IPS-NIHi7 (cell line): ENCODE measurements at regions not wholly inside any gene's neighbourhood (a gene's known extent, or its start where the extent isn't known, plus 50 kb on each side); places are given as distances from the start of the nearest gene placed in this dataset.
A peak's percentile ranks its signal among the peaks of the same experiment; 100 is the strongest.

ENCODE experiments used
- DNase-seq: peaks from one replicate; pipeline ENCODE4 v3.0.0; 2012; ENCODE audit warnings: mixed read lengths; ENCODE audit errors: extremely low spot score

DNA sequence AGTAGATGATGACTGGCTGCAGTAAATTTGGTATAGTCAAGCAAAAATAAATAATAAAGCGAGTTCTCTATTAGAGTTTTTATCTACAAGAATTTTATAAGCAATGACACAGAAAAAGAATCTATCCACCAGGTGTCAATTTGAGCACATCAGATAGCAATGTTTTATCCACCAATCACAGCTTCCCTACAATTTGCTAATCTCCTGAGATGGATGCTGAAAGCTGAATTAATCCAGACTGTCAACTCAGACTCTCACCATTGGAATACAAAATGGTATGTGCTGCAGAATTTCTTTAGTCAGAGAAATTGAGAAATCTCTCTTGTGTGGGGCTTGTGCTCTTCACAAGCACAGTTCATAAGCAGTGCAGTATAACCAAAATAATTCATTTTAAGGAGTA is 888.9 kb upstream of the GHITM start:
- no peak for DNase-seq

DNA sequence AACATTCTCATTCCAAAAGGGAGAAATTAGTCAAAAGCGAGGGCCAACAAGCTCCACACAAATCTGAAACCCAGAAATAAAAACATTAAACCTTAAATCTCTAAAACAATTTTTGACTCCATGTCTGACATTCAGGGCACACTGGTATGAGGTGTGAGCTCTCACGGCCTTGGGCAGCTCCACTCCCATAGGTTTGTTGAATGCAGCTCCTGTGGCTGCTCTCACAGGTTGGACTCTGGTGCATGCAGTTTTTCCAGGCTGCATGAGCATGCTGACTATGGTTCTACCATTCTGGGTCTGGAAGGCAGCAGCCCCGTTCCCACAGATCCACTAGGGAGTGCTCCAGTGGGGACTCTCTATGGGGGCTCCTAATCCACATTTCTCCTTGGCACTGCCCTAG is 887.1 kb upstream of the GHITM start:
- no peak for DNase-seq

DNA sequence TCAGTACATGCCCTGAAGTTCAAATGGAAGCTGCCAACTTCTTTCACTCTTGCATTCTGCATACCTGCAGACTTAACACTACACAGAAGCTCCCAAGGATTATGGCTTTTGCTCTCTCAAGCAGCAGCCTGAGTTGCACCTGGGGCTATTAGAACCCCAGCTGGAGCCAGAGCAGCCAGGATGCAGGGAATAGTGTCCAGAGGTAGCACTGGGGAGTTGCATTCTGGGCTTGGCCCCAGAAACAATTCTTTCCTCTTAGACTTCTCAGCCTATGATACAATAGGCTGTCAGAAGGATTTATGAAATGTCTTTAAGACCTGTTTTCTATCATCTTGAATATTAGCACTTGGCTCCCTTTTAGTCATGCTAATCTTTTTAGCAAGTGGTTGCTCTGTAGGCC is 886.7 kb upstream of the GHITM start:
- DNase-seq: no peak

DNA sequence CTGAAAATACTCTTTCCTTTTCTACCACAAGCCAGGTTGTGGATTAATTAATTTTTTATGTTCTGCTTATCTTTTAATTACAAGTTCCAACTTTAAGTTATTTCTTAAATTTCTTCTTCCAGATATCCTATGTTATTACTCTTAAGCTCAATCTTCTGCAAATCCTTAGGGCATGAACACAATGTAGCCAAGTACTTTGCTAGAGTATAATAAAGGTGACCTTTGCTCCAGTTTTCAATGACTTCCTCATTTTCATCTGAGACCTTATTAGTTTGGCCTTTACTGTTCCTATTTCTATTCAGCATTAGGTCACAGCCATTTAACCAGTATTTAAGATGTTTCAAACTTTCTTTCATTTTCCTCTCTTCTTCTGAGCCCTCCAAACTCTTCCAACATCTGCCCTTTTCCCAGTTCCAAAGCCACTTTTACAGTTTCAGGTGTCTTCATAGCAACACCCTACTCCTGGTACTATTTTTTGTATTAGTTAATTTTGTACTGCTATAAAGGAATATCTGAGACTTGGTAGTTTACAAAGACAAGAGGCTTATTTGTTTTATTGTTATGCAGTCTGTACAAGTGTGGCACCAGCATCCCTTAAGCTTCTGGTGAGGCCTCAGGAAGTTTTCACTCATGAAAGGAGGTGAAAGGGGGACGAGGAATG is 886.2 kb upstream of the GHITM start:
- no peak for DNase-seq

DNA sequence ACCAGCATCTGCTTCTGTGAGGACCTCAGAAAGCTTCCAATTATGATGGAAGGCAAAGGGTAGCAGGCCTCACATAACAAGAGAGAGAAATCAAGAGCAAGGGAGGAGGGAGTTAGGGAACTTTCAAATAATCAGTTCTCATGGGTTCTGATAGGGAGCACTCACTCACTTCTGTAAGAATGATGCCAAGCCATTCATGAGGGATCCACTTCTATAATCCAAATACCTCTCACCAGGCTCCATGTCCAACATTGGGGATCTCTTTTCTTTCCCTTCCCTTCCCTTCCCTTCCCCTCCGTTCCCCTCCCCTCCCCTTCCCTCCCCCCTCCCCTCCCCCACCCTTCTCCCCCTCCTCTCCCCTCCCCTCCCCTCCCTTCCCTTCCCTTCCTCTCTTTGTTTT is 884.6 kb upstream of the GHITM start:
- DNase-seq: no peak

DNA sequence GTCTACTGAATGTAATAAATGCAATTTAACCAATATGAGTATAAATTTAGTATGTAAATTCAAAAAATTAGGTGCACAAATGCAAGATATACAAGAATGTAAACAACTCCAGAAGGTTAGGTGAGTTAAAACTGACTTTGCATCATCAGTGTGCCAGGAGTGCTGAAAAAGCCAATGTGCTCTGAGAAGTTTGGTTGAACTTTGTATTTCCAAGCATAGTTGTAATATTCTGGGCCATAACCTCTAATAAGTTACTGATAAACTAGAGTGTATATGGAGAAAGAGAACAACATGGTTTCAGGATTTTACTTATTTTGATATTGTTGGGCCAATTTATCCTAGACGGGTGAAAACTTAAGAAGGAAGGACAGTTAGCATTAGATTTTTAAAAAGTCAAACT is 876.9 kb upstream of the GHITM start:
- DNase-seq: no peak

DNA sequence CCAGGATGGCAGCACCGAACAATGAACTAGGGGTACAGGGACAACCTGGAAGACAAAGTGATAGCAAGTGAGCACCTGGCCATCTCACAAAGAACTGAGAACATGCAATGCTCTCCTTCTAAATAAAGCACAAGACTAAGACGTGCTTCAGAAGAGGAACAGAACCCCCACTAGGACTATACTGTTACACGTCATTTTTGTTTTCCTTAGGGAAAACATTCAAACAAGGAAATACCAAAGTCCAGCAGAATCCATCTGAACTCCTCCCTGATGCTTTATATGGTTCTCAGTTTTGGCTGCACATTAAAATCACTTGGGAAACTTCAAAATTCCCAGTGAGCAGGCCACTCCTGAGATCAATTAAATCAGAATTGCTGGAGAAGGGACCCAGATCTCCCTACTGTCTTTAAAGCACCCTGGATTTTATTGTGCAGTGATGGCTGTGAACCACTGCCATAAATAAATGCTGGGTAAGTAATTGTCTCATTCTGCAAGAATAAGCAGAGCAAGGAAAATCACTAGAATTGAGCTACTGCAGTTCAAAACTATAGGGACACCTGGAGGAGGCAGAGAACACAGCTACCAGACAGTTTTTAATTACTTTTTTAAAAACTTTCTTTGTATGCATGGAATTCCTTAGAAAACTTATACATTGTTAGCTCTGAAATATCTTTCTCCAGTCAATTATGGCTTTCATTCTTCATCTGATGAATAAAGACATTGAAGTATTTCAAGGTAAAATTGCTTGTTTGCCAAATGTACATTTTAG is 866.5 kb upstream of the GHITM start:
- DNase-seq: no peak

DNA sequence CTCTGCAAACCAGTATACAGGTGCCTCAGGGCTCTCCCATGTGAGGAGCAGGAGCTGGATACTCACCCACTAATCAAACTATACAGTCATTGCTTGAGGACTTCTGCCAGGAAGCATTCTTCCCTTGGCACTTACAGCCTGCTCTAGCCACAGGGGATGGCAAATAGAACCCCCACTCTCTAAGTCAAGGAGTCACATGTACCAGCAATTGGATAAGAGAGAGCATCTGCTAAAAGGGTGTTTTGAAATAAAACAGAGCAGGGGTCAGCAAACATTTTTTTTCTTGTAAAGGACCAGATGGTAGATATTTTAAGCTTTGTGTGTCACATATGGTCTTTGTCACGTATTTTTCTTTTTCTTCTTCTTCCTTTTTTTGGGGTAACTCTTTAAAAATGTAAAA is 865.2 kb upstream of the GHITM start:
- DNase-seq: peak; percentile 9

DNA sequence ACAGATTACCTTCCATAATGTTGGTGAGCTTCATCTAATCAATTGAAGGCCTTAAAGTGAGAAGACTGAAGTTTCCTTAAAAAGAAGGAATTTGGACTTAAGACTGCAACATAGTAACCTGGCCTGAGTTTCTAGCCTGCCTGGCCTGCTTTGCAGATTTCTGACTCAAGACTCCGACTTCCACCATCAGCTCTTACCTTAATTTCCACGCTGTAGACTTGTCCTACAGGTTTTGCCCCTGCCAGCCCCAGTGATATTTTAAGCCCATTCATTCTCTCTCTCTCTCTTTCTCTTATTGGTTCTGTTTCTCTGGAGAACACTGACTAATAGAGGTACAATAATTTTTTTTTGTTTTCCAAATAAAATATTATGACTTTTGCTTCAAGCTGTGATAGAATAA is 862.3 kb upstream of the GHITM start:
- no peak for DNase-seq

DNA sequence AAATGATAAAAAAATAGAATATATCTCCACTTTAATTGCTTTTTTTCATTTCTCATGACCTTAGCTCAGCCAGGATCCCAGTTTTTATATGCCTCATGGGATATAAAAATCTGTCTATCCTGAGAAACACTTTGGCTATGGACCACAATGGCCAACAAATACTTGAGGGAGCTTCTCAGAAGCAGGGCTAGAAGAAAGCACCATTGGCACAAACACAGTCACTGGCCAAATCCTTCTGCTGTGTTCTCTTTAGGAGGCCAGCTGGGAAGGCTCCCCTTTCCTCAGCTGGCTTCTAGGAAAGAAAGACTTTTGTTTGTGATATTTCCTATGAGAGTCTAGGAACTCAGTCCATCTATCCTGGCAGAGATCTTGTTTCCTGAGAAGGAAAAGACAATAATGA is 856.2 kb upstream of the GHITM start:
- DNase-seq: no peak

DNA sequence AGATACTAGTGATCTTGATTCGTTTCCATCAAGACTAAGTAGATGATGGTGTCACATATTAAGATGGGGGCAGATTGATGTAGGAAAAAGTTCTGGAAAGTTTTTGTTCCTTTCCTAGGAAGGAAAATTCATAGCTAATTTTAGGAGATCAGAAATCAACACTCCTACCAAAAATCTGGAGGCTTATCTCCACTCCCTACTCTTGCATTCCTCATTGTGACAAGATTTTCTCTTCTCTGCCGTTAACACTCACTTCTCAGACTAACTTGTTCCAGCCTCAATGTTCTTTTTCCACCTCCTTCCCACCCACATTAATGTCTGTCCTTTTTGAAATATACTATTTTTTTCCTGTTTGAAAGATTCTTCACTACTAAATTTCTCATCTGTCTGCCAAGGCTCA is 851.9 kb upstream of the GHITM start:
- no peak for DNase-seq

DNA sequence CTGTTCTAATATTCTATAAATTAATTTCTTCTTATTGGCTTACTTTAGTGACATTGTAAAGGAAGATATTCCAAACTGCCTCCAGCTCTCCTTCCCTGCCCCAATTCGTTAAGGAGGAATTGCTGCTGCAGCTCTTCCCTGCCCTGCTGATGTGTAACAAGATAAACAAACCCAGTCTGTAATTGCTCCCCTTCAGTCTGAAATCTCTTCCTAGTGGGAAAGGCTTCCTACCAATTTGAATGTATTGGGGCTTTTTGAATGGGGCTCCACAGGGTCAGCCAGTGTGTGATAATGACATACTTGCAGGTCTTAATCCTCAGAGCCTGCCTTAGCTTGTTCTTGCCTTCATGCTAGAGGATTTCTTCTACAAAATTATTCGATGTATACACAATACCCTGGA is 849.9 kb upstream of the GHITM start:
- DNase-seq: peak; percentile 28

DNA sequence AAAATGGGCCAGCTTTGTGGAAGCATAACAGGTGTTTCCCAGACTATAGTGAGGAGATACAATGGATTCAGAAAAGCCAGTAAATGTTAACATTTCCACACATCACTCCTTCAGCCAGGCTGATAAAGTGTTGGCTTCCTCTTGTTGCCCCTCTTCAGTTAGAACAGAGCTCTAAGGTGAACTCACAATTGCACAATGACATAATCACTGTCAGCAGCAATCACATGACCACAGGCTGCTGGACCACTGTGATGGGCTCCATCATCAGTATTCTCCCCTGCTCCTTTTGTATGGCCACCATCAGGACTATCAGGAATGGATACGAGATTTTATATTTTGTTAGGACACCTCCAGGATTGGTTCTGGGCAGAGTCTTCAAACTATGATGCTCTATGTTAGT is 849.4 kb upstream of the GHITM start:
- no peak for DNase-seq

DNA sequence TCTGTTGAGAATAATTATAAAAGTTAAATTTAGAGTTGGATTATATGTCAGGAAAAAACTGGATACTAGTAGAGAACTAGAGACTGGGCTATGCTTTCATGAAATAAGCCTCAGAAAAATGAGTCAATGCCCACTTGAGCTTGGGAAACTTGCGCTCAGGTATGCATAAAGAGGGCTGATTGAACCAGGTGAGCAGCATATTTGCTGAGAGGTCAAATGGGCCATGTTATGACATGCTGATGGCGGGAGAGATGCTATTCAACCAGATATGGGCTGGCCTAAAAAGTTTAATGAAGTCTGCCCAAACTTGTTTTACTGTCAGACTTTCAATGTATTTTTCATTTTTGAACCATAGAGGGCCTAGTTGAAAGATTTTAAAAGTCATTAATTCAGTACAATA is 837.6 kb upstream of the GHITM start:
- no peak for DNase-seq

DNA sequence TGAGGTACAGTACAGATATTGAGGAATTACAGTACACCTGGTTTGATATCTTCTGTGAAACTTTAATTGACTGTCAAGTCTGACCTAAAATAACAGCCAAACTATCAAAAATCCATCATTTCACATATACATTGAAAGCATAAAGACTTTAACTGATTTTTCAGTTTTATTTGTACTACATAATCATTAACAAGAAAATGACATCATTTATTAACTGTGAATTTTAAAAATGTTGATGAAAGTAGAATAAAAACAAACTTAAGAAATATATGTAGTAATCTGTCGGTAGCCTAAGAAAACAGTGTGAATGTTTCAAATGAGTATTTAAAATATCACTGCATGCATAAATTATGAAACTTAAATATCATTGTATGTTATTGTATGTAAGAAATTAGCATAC is 836.7 kb upstream of the GHITM start:
- no peak for DNase-seq

DNA sequence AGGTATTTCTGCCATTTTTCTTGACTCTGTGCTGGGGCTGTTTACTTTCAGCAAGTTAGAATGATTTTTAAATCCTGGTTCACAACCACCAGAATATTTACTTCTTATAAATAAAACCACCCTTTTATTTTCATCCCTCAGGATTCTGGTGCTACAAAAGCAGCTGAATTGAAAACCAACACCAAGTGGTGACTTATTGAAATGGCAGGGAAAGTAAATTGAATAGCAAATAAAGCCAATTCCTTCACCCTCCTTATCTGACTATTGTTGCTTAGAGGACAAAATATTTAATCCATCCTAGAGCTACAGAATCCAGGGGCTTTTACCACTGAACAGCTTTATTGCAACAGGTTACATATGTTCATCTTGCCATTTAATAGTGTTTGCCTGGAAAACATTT is 828.6 kb upstream of the GHITM start:
- DNase-seq: no peak

DNA sequence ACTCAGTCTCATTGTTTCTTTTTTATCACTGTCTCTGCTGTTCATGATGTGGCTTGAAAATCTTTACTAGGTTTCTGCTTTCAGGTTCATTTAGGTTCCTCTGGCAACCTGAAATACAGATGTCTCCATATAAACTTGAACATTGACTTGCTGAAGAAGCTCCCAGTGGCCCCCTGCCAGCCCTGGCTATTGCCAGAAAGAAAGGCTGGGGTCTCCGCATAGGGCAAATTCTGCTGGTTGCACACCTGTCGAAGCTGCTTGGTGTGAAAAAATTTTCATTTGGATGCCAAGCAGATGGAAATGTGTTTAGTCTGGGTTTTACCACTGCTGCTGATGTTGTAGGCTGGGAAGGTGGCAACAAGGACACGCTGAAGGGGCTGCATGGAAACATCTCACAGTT is 826.7 kb upstream of the GHITM start:
- DNase-seq: no peak

DNA sequence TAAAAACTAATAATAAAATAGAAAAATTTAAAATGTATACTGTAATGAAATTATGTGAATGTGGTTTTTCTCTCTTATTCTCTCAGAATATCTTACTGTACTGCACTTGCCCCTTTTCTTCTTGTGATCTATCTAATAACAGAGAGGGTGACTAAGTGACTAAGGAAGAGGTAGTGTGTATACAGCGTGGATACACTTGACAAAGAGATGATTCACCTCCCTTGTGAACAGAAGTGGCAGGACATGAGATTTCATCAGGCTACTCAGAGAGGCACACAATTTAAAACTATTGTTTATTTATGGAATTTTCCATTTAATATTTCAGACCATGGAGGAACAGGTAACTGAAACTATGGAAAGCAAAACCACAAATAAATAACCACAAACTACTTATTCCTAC is 806.6 kb upstream of the GHITM start:
- no peak for DNase-seq

DNA sequence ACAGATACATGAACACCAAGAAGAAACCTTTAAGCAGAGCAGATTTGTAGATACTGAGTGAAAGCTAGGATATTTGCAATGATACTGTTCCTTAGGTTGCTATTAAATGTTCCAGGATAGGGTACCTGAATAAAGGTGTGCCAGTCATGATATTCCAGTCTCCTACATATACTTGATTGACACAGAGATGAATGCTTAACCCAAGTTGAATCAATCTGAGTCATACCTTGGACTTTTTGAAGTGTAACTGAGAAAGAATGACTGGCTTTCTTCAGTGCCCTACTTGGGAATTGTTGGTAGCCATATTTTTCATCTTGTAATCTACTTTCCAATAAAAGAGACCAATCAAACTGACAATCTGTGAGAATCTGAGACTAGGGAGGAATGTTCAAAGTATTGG is 805.7 kb upstream of the GHITM start:
- DNase-seq: no peak

DNA sequence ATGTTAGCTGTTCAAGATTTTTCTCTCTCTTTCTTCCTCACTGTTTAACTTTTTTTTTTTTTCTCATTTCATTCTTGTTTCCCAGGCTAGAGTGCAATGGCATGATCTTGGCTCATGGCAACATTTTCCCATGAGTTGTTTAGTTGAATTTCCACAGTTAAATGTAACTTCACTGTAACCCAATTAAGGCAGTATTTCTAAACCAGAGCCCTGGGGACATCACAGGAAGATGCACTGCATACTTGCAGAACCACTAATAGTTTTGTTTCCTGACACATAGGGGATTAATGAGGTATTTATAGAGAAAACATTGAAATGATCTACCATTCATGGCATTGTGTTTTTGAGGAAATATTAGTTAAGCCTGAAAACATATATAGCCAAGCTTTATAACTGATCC is 795.6 kb upstream of the GHITM start:
- DNase-seq: no peak

DNA sequence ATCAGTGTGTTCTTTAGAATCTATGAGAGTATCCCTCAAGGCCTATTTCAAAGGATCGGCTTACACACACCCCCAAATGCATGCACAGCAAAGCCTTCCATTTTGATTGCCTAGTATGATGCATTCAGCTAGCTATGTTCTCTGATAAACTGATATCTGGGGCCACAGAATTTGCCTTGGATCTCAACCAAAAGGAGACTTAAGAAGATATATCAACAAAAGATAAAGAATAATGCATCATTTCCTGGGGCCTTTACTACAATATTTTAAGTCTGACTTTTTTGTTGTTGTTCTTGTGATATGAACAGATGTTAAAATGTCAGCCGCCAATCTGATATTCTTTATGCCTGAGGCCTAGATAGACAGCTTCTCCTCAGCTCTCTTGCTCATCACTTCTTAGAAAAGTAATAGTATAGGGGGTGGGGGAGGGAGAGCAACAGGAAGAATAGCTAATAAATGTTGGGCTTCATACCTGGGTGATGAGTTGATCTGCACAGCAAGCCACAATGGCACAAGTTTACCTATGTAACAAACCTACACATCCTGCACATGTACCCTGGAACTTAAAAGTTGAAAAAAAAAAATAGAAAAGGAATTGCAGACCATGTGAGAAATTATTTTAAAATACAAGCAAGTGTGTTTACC is 792.9 kb upstream of the GHITM start:
- DNase-seq: no peak

DNA sequence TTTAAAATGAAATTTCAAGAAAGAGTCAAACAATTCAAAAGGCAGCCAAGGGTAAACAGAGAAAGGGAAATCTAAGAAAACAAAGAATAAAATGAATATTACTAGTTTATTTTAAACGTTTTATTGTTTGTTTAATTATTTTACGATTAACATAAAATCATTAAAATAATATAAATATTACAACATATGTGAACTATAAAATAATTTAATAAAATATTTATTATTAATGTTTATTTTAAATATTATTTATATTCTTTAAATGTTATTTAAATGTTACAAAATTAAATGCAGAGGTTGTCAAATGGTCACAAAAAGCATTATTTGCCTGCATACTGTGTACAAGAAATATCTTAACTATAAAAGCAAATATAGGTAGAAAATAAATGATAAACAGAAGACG is 786.7 kb upstream of the GHITM start:
- DNase-seq: no peak

DNA sequence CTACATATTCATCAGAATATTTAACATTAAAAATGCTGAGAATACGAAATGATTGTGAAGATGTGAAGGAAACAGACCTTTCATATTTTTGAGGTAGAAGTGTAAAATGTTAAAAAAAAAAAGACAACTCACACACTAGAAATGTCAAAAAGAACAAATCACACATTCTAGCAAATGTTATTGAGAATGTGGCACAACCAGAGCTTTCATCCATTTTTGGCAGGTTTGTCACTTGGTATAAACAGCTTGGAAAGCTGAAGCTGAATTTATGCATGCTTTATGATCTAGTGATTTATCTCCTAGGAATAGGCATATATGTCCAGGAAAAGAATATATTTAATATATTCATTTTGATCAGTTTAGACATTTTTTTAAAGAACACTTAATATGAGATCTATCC is 784.9 kb upstream of the GHITM start:
- no peak for DNase-seq
